ENCODE measurements at regions not wholly inside any gene's neighbourhood (a gene's known extent, or its start where the extent isn't known, plus 50 kb on each side); places are given as distances from the start of the nearest gene placed in this dataset.

DNA sequence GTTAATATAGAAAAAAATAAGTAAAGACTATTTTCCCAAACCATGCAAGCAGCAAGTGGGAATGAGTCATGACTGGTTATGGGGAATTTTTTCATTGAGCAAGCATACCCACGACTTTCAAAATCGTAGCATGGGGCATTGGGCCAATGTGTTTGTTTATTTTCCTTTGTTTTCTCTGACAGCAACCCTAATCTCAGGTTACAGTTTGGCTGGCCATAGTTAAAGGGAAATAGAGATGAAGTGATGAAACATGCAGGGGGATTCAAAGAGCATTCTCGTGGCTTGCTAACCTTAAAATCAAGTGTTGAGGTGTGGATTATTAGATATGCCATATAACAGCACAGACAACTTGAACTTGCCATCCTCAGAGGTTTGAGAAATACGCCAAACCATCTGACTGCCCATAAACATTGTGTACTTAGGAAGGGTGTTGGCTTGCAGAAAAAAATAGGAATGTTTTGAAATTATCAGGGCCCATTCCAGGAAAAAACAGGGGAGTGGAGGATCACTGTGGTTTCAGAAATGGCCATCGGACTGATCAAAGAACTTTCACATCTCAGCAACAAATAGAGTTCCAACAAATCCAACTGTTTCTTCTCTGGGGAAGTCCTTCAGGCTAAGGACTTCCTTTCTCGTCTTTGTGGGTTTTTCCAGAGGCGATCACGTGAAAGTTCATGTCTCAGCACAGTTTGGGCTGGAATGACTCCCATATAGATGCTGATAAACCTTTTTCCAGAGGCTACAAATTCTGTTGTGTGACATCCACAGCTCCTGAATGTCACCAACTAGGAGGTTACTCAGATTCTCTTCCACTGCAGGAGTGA, 259.1 kb downstream of the SYK start:
- peak; percentile 94 for DNase-seq (ENCODE audit: extremely low read depth, low read depth)
- TF ChIP-seq, protein P1, sequence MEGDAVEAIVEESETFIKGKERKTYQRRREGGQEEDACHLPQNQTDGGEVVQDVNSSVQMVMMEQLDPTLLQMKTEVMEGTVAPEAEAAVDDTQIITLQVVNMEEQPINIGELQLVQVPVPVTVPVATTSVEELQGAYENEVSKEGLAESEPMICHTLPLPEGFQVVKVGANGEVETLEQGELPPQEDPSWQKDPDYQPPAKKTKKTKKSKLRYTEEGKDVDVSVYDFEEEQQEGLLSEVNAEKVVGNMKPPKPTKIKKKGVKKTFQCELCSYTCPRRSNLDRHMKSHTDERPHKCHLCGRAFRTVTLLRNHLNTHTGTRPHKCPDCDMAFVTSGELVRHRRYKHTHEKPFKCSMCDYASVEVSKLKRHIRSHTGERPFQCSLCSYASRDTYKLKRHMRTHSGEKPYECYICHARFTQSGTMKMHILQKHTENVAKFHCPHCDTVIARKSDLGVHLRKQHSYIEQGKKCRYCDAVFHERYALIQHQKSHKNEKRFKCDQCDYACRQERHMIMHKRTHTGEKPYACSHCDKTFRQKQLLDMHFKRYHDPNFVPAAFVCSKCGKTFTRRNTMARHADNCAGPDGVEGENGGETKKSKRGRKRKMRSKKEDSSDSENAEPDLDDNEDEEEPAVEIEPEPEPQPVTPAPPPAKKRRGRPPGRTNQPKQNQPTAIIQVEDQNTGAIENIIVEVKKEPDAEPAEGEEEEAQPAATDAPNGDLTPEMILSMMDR (IDR thresholded peaks at IDR 0.05; ENCODE audit: low read depth, low read length, missing control alignments), result no peak
- no peak overlapping the region for H3K4me3 ChIP-seq (replicated peaks; ENCODE audit: low read depth, low read length)

DNA sequence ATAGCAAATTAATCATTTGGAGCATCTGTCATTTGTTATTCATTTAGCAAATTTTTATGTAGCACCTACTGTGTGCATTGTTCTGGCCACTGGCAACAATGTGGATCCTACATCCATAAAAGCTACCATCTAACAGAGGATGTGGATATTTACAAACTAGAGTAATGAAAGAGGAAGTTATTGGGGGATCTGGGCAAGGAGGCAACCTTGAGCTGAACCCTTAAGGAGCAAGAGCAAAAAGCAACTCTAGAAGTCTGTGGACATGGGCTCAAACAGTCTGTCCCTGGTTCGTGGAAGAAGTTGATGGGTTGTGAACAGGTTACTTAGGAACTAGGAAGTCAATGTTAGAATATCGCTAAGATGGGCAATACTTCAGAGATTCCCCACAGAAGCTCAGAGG, 259.9 kb downstream of the SYK start:
- TF ChIP-seq, protein P1 (IDR thresholded peaks at IDR 0.05; ENCODE audit: low read depth, low read length, missing control alignments), result no peak
- no peak overlapping the region for H3K4me3 ChIP-seq (replicated peaks; ENCODE audit: low read depth, low read length)
- no peak for DNase-seq (ENCODE audit: extremely low read depth, low read depth)

DNA sequence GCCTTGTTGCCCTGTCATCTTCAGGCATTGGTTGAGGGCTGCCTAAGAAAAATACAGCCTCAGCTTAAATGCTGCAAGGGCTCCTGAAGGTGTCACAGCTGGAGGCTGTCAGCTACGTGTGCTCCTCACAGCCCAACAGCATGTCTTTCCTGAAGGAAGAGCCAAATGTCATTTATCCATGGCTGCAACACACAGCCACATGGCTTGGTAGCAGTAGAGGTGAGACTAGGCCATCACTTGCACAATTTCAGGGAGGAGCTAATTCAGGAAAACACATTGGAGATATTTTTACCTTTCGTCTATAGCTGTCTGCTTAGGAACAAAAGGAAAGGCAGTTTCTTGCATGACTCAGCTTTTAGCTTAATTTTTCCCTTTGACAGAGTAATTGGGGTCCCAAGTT, 260.7 kb downstream of the SYK start:
- DNase-seq (ENCODE audit: extremely low read depth, low read depth), result no peak
- no peak overlapping the region for H3K4me3 ChIP-seq (replicated peaks; ENCODE audit: low read depth, low read length)
- TF ChIP-seq, protein P1 (IDR thresholded peaks at IDR 0.05; ENCODE audit: low read depth, low read length, missing control alignments), result no peak

DNA sequence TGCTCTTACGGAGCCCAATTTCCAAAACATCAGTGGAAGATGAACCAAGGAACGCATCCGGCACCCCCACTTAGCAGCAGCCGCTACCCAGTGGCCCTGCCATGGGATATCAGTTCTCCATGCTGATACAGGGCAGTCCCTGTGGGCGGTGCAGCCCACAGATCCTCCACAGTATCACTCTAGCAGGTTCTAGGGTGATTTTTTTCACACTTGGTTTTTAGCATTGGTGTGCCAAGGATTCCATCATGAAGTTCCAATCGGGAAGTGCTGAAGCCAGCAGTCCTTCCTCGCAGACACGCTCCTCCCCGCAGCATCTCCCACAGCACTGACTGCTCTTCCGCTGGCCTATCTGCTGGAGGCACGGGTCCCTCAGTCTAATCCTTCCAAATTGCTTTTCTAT, 261.9 kb downstream of the SYK start:
- DNase-seq (ENCODE audit: extremely low read depth, low read depth), result no peak
- TF ChIP-seq, protein P1 (IDR thresholded peaks at IDR 0.05; ENCODE audit: low read depth, low read length, missing control alignments), result no peak
- H3K4me3 ChIP-seq (replicated peaks; ENCODE audit: low read depth, low read length), result no peak overlapping the region

DNA sequence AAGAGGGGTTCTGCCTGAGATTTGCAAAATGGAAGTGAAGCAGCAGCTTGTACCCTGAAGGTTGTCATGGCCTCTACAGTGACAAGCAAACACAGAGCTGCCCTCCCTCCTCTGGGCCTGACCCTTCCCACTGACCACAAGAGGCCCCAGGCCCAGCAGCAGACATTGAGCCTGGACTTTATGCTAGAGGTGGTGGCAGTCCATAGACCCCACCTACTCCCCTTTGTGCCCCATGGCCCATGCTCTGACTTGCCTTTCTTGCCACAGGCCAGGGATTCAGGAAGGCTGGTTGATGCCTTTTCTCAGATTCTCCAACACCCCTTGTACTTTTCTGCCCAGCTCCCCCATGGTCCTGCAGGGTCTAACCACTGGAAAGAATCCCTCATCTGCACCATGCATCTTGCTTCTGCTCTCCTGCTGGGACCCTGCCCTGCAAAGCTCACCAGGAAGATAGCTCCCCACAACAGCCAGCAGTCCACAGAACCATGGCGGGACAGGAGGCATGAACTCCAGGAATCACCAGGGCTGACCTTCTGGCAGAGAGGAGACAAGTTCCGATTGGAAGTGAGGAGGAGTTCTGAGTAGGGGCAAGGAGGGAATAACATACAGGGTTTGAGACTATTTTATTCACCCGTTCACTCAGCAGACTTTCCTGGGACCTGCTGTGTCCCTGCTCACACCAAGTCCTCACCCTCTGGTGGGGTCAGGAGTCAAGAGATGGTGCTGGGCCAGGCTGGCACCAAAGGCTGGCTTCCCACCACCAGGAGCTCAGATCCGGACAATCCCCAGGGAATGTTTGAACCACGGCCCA, 263.8 kb downstream of the SYK start:
- DNase-seq (ENCODE audit: extremely low read depth, low read depth), result no peak
- H3K4me3 ChIP-seq (replicated peaks; ENCODE audit: low read depth, low read length), result no peak overlapping the region
- TF ChIP-seq, protein P1 (IDR thresholded peaks at IDR 0.05; ENCODE audit: low read depth, low read length, missing control alignments), result no peak

DNA sequence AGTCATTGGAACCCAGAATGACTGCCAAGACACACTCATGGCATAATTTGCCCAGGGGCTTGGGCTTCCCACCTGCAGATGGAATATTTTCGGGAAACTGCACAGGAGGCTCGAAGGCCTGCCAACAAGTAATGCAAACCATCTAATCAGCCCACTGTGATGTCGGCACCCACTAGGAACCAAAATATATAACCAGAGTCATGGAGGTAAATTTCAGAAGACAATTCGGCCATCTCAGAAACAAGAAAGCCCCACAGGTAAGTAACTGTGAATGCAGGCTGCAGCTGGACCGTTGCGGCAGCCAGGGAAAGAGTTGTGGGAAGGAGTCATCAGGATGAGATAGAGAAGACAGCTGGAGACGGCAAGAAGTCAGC, 264.4 kb downstream of the SYK start:
- no peak overlapping the region for H3K4me3 ChIP-seq (replicated peaks; ENCODE audit: low read depth, low read length)
- TF ChIP-seq, protein P1 (IDR thresholded peaks at IDR 0.05; ENCODE audit: low read depth, low read length, missing control alignments), result no peak
- no peak for DNase-seq (ENCODE audit: extremely low read depth, low read depth)

All from HFF-Myc (cell line).